GM12864 (cell line): ENCODE measurements at regions not wholly inside any gene's neighbourhood (a gene's known extent, or its start where the extent isn't known, plus 50 kb on each side); places are given as distances from the start of the nearest gene placed in this dataset.
"Not testable (repeated sequence)": the region's sequence is repeated elsewhere in the genome, so short reads cannot be mapped to it uniquely, and the experiment has no call there.

ENCODE experiments used
- DNase-seq: peaks from one replicate; pipeline ENCODE4 v3.0.0-alpha.2; 2011; ENCODE audit warnings: low read depth
- H3K4me3 ChIP-seq: 2 replicates; pipeline ENCODE4 v1.5.1; 2011; ENCODE audit warnings: mild to moderate bottlenecking, low read depth, low read length, control low read depth
- CTCF ChIP-seq: IDR thresholded peaks from 2 replicates; pipeline ENCODE4 v1.5.1; 2011; ENCODE audit warnings: low read depth, mild to moderate bottlenecking, moderate library complexity, low read length, control low read depth, inconsistent platforms; ENCODE audit errors: missing control alignments

- no peak for TF ChIP-seq CTCF
- no peak for DNase-seq
- no peak overlapping the region for H3K4me3 ChIP-seq
These were observed 196.5 kb upstream of the ZNF217 start for GRCh38 chr20:53789989-53790675.

- no peak for DNase-seq
- no peak for TF ChIP-seq CTCF
- no peak overlapping the region for H3K4me3 ChIP-seq
These were observed 194.8 kb upstream of the ZNF217 start for GRCh38 chr20:53788253-53789022.

- not testable (repeated sequence) for DNase-seq, H3K4me3 ChIP-seq
These were observed 193.9 kb upstream of the ZNF217 start for GRCh38 chr20:53787491-53787931.

- no peak for TF ChIP-seq CTCF
- no peak overlapping the region for H3K4me3 ChIP-seq
- no peak for DNase-seq
These were observed 193.0 kb upstream of the ZNF217 start for GRCh38 chr20:53786445-53787267.

- DNase-seq = no peak
- no peak for TF ChIP-seq CTCF
- no peak overlapping the region for H3K4me3 ChIP-seq
These were observed 192.4 kb upstream of the ZNF217 start for GRCh38 chr20:53786071-53786444.

- no peak for TF ChIP-seq CTCF
- no peak for DNase-seq
- H3K4me3 ChIP-seq = no peak overlapping the region
These were observed 191.7 kb upstream of the ZNF217 start for GRCh38 chr20:53785320-53785719.

GRCh38 chr20:53783768-53784167 is 190.1 kb upstream of the ZNF217 start:
- DNase-seq = no peak
- no peak overlapping the region for H3K4me3 ChIP-seq
- TF ChIP-seq CTCF = no peak
